ENCODE measurements at regions not wholly inside any gene's neighbourhood (a gene's known extent, or its start where the extent isn't known, plus 50 kb on each side); places are given as distances from the start of the nearest gene placed in this dataset.

DNA sequence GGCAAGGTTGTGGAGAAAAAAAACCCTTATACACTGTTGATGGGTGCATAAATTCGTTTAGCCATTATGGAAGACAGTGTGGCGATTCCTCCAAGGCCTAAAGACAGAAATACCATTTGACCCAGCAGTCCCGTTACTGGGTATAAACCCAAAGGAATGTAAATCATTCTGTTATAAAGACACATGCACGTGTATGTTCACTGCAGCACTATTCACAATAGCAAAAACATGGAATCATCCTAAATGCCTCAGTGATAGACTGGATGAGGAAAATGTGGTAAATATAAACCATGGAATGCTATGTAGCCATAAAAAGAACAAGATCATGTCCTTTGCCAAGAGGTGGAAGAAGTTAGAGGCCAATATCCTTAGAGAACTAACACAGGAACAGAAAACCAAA is 119.9 kb upstream of the PRR16 start:
- TF ChIP-seq, protein P1, sequence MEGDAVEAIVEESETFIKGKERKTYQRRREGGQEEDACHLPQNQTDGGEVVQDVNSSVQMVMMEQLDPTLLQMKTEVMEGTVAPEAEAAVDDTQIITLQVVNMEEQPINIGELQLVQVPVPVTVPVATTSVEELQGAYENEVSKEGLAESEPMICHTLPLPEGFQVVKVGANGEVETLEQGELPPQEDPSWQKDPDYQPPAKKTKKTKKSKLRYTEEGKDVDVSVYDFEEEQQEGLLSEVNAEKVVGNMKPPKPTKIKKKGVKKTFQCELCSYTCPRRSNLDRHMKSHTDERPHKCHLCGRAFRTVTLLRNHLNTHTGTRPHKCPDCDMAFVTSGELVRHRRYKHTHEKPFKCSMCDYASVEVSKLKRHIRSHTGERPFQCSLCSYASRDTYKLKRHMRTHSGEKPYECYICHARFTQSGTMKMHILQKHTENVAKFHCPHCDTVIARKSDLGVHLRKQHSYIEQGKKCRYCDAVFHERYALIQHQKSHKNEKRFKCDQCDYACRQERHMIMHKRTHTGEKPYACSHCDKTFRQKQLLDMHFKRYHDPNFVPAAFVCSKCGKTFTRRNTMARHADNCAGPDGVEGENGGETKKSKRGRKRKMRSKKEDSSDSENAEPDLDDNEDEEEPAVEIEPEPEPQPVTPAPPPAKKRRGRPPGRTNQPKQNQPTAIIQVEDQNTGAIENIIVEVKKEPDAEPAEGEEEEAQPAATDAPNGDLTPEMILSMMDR (IDR thresholded peaks at IDR 0.05; ENCODE audit: insufficient read depth, low read depth, low read length) = no peak
- no peak for TF ChIP-seq EZH2 (IDR thresholded peaks at IDR 0.05; ENCODE audit: insufficient read depth, low read length)
